Esophagus muscularis mucosa (tissue), 3 donors: ENCODE measurements at regions not wholly inside any gene's neighbourhood (a gene's known extent, or its start where the extent isn't known, plus 50 kb on each side); places are given as distances from the start of the nearest gene placed in this dataset.

Source experiments
- CTCF ChIP-seq, 3 experiments: fragments of 200-600 bp in 2 of 3; fragments of 450-650 bp in 1 of 3; sonication (generic) in 2 of 3; IDR thresholded peaks; one replicate each; pipeline ENCODE4 v1.5.1; 2017 to 2019; ENCODE audit warnings: antibody characterized with exemption in 3 of 3, mild to moderate bottlenecking in 2 of 3, moderate library complexity in 1 of 3
- POLR2AphosphoS5 ChIP-seq, 2 donors: sonication (generic); formaldehyde crosslinking; IDR thresholded peaks; one replicate each; pipeline ENCODE4 v1.6.1; 2017; ENCODE audit warnings: antibody characterized with exemption in 2 of 2

- TF ChIP-seq CTCF (IDR thresholded peaks at IDR 0.05), result no peak
- TF ChIP-seq POLR2AphosphoS5 (IDR thresholded peaks at IDR 0.05), result no peak
Measured at GRCh38 chr7:50957855-50958254, 175.2 kb upstream of the GRB10 start.
